Stimulated activated CD4-positive, alpha-beta T cell treated with anti-CD3 and anti-CD28 coated beads, Interleukin-2, amount 100 ng/mL, for 4 hours (primary cell): ENCODE measurements at regions not wholly inside any gene's neighbourhood (a gene's known extent, or its start where the extent isn't known, plus 50 kb on each side); places are given as distances from the start of the nearest gene placed in this dataset.

ENCODE experiments used
- DNase-seq: peaks from one replicate; pipeline ENCODE4 v3.0.0-alpha.2; 2020; ENCODE audit warnings: low read depth

GRCh38 chr6:15993716-15994228 is 135.1 kb upstream of the MYLIP start:
- no peak for DNase-seq

GRCh38 chr6:15990179-15990578 is 138.7 kb upstream of the MYLIP start:
- DNase-seq: no peak

GRCh38 chr6:15989397-15989796 is 139.5 kb upstream of the MYLIP start:
- DNase-seq: no peak

GRCh38 chr6:15987569-15987968 is 141.3 kb upstream of the MYLIP start:
- no peak for DNase-seq

GRCh38 chr6:15986027-15986629 is 142.8 kb upstream of the MYLIP start:
- DNase-seq: no peak

- DNase-seq: no peak
These were observed 143.4 kb upstream of the MYLIP start for GRCh38 chr6:15985379-15985959.

GRCh38 chr6:15981956-15982355 is 146.9 kb upstream of the MYLIP start:
- no peak for DNase-seq

GRCh38 chr6:15980801-15981200 is 148.1 kb upstream of the MYLIP start:
- no peak for DNase-seq

- DNase-seq: no peak
These were observed 150.5 kb upstream of the MYLIP start for GRCh38 chr6:15978426-15978825.

GRCh38 chr6:15977050-15977449 is 151.8 kb upstream of the MYLIP start:
- no peak for DNase-seq

GRCh38 chr6:15974817-15975216 is 154.1 kb upstream of the MYLIP start:
- no peak for DNase-seq

GRCh38 chr6:15970517-15970916 is 158.4 kb upstream of the MYLIP start:
- no peak for DNase-seq

- DNase-seq: no peak
These were observed 159.6 kb upstream of the MYLIP start for GRCh38 chr6:15969236-15969778.

GRCh38 chr6:15968519-15968918 is 160.4 kb upstream of the MYLIP start:
- no peak for DNase-seq

- DNase-seq: no peak
These were observed 162.8 kb upstream of the MYLIP start for GRCh38 chr6:15966000-15966520.

GRCh38 chr6:15962449-15962764 is 166.5 kb upstream of the MYLIP start:
- DNase-seq: no peak

- no peak for DNase-seq
These were observed 167.0 kb upstream of the MYLIP start for GRCh38 chr6:15961635-15962448.

- DNase-seq: no peak
These were observed 167.9 kb upstream of the MYLIP start for GRCh38 chr6:15960740-15961634.

GRCh38 chr6:15957655-15958169 is 171.2 kb upstream of the MYLIP start:
- DNase-seq: no peak

- DNase-seq: no peak
These were observed 172.4 kb upstream of the MYLIP start for GRCh38 chr6:15956205-15957106.
